HG03045 (cell line): ENCODE measurements at regions not wholly inside any gene's neighbourhood (a gene's known extent, or its start where the extent isn't known, plus 50 kb on each side); places are given as distances from the start of the nearest gene placed in this dataset.

Experiments
- ATAC-seq: cut with Tn5 transposase; IDR thresholded peaks from one replicate; pipeline ENCODE4 v1.9.1; 2021; ENCODE audit warnings: mild to moderate bottlenecking, moderate library complexity; ENCODE audit not compliant: unreplicated experiment

GRCh38 chr22:49592780-49593501 is 234.7 kb downstream of the BRD1 start:
- no peak for ATAC-seq

GRCh38 chr22:49590851-49591445 is 236.7 kb downstream of the BRD1 start:
- no peak for ATAC-seq

GRCh38 chr22:49590381-49590780 is 237.3 kb downstream of the BRD1 start:
- ATAC-seq, result no peak

DNA sequence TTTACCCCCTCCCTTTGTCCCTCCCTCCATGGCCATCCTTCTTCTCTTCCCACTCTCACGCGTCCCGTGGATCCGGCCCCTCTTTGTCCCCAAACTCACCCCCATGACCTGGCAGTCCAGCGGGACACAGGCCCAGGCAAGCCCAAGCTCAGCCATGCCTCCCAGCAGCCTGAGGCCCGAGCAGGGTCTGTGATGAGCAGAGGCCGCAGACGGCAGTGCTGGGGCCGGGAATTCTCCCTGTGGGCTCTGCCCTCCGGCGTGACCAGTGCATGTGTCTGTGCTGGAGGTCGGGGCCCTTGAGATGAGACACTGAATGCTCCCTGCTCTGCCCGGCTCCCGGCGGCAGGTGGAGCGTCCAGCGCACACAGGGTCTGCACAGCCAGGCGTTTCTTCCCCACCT is 237.9 kb downstream of the BRD1 start:
- no peak for ATAC-seq

- ATAC-seq, result no peak
Observed at GRCh38 chr22:49589301-49589700, 238.4 kb downstream of the BRD1 start.

GRCh38 chr22:49588739-49589138 is 238.9 kb downstream of the BRD1 start:
- no peak for ATAC-seq

DNA sequence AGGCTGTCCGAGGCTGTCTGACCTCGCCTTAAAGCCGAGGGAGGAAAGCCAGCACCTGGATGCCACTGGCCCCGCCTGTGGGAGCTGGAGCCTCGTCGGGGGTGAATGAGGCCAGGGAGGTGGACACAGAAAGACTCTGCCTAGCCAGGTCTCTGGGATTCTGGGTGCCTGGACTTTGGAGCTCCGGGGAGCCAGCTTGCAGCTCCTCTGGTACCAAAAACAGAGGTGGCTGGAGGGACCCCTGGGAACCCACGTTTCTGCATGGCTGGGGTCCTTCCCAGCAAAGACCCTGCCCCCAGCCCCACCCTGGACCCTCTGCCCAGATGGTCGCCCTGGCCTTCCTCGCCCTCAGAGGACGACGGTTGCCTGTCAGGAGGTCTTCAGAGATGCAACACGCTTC is 239.7 kb downstream of the BRD1 start:
- no peak for ATAC-seq

- no peak for ATAC-seq
Observed at GRCh38 chr22:49587421-49587820, 240.3 kb downstream of the BRD1 start.

DNA sequence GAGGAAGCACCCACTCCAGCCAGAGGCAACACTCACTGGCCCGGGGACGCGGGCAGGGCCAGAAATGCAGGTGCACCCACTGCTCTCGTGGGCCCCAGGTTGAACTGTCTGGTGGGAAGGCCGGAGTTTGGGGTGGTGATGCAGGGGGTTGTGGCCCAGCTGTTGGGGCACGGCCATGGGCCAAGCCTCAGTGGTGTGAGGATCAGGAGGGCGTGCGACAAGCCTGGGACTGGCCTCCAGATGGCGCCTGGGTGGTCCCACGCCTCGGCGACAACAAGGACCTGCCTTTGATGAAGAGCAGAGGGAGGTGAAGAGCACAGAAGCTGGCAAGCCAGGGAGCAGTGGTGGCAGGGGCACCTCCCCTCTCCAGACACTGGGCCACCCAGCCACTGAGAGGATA is 240.8 kb downstream of the BRD1 start:
- no peak for ATAC-seq

GRCh38 chr22:49586244-49586748 is 241.4 kb downstream of the BRD1 start:
- ATAC-seq, result no peak

DNA sequence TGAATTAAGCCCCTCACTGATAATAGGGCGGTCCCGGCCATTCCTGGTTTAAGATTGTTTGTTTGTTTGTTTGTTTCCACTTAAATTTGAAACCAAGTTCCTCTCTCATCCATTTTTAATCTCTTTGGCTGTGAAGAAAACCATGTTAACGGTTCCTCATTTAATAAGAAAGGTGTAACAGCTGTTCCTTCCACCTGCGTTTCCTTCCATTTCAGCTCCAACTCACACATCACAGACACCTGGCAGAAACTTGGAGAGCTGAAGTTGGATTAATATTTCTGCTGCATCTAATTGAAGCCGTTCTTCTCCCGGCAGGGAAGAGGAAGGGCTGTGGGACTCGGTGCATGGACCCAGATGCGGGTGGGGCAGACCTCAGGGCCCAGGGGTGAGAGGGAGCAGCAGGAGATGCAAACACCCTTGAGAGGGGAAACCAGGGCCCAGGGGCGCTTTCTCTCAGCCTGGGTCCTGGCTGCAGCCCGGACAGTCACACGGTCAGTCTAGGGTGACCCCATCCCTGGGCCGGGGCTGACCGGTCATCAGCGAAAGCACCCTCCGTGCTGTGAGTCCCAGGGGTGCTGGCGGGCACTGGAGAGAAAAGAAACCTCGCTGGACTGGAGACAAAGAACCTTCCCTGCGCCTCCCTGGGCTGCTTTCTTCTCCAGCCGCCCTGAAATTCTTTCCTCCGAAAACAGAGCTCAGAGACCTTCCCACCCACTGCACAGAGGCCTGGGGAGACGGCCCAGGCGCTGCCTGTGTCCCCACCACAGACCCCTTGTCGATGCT is 242.0 kb downstream of the BRD1 start:
- ATAC-seq, result no peak

DNA sequence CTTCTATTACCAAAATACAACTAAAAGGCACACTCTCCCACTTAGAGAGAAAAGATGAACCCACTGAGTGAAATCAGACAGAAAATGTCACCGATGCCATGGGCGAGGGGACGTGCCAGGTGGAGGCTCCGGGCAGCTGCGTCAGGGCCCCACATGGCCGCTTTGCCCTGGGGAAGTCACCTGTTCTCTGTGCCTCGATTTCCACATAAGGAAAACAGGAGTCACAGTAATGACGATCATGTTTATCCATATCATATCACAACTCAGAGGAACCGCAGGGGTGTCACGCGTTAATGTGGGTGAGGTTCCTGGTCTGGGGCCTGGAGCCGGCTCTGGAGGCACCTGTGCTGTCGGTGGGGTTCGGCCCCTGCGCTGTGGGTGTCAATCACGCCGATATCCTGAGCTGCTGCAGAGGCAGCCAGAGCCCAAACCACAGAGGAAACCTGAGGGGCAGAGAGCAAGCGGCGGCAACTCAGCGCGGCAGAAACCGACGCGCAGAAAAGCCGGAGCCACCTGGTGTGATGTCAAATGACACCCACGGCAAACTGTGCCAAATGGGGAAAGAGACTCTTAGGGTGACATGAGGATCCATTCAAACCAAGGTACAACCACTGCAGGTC is 243.7 kb downstream of the BRD1 start:
- ATAC-seq, result no peak

DNA sequence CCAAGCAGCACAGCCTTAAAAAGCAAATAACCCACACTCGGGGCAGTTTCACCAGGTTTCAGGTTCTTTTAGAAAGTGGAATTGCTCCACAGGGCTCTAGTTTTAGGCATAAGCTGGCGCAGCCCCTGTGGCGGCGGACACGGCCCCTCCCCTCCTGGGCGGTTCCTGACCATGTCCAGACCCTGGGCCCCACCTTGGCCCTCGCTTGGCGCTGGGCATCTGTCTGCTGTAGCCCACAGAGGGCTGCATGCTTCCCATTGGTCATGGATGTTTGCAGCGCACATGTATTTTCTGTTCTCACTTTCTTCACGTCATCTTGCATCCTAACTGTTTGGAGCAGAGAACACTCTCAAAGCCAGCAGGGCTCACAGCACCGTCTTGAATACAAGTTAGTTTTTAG is 244.3 kb downstream of the BRD1 start:
- no peak for ATAC-seq

DNA sequence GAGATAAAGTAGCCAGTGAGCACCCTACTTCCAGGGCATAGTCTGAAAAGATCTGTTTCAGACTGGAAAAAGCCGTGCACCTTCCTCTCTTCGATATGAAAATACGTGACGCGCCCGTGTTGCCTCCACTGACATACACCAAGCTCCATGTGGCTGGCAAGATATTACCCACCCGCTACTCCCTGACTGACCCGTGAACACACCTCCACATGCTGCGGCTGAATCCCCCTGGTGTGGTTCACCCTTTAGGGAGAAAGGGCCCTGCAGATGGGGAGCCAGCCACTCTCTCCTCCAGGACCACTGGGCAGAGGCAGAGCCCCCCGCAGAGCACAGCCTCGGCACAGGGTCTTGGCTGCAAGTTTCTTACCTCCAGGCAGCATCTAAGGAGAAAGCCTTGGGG is 245.0 kb downstream of the BRD1 start:
- ATAC-seq, result no peak

- ATAC-seq, result no peak
Observed at GRCh38 chr22:49582181-49582580, 245.5 kb downstream of the BRD1 start.

DNA sequence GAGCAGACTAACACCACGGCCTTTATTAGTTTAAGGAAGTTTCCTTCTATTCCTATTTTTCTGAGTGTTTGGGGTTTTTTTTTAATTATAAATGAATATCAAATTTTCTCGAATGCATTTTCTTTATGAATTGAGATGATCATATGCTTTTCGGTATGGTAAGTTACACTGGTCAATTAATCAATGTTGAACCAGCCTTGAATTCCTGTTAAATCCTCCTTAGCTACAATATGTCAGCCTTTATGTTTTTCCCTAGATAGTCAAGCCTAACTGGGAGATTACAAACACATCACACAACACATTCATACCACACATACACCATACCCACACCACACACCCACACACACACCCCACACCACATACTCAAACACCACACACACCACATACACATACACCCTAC is 247.6 kb downstream of the BRD1 start:
- no peak for ATAC-seq

DNA sequence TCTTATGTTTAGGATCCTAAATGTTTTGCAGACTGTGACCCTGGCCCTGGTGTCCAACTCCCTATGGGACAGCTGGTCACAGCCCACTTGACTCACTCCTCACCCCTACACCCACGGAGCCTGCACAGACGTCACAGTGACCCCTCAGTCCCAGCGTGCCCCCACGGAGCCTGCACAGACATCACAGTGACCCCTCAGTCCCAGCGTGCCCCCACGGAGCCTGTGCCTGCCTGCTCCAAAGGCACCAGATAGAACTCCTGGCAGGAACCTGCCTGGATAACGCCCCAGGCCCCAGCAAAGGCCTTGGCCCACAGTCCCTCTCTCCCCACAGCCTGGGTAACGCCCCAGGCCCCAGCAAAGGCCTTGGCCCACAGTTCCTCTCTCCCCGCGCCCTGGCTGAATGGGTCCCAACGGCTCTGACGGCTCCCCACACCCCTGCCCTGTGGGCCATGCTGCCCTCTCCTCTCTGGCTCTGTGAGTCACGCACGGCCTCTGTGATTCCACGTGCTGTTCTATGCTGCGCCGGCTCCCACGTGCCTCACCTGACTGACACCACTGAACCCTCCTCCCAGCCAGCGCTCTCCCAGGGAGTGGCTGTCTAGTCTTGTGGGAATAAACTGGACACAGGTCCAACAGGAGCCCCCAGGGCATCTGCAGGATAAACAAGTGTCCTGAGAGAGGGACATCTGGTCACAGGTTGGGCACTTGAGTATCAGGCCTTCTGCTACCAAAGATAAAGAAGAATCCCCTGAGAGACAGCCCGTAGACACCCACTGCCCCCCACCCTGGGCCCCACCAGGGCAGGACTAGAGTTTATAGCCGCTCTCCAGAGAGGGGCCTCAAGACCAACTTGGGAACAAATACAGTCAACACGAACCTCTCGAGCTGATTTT is 250.3 kb downstream of the BRD1 start:
- no peak for ATAC-seq

DNA sequence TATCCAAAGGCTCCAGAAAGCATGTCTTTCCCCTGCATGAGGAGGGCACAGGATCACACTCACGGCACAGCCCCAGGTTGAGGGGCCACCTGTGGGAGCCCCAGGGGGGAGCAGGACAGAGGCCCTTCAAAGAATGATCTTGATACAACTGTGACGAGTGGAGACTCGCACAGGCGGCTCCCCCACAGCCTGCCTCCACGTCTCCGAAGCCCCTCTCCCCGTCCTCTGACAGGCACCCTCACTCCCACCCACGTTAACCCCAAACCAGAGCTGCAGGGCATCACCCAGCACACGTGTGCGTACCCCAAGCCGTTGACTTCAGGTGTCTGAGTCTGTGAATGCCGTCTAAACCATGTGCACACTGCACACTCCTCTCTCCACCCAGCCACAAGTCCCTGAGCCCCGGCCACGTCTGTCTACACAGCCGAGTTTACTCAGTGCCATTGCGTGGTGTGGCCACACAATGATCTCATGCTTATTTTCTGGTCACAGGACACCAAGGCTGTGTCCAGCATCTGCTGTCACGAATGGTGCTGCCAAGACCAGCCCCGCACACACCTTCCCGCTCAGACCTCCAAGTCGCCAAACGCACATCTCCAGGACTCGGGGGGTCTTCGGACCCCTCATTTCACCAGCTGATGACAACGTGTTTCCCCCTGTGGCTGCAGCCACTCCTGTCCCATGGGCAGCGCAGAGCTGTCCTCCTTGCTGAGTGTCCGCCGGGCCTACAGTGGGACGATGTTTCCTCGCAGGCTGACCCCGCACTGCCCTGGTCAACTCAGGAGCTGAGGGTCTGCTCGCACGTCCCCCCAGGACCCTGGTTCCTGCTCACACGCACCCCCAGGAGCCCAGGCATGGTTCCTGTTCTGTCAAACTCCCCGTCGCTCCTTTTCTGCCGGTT is 251.2 kb downstream of the BRD1 start:
- no peak for ATAC-seq

DNA sequence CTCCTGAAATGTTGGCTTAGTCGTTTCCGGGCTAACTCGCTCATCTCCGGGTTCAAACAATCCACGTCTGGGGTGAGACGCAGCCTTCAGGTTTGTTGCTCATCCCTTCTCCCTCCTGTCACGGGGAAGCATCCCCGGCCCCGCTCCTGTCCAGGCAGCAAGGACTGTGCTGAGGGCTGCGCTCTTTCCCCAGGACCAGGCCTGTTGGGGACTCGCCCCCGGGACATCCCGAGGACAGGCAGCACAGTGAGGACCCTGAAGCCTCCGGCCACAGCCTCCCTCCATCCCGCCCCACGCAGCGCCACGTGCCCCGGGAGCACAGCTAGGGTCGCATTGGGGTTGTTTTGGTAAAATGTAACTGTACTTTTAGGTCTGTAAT is 252.0 kb downstream of the BRD1 start:
- ATAC-seq, result no peak
